Thymus (tissue), 11 donors: ENCODE measurements at regions not wholly inside any gene's neighbourhood (a gene's known extent, or its start where the extent isn't known, plus 50 kb on each side); places are given as distances from the start of the nearest gene placed in this dataset.
A peak's percentile ranks its signal among the peaks of the same experiment; 100 is the strongest.

ENCODE experiments used
- DNase-seq, 9 donors: peaks; one replicate each; pipeline ENCODE4 v3.0.0-alpha.2; 2013; ENCODE audit warnings: low spot score in 9 of 9, low read depth in 6 of 9, missing footprints in 1 of 9
- H3K27ac ChIP-seq, 2 donors: one replicate each; pipeline ENCODE4 v1.5.1; 2013; ENCODE audit warnings: control low read depth in 1 of 2, low read depth in 1 of 2, low read length in 1 of 2, mild to moderate bottlenecking in 1 of 2, moderate library complexity in 1 of 2
- H3K27me3 ChIP-seq, 2 donors: one replicate each; pipeline ENCODE4 v1.5.1; 2013; ENCODE audit warnings: low read length in 1 of 2; ENCODE audit not compliant: control insufficient read depth in 2 of 2, insufficient read depth in 1 of 2
- H3K36me3 ChIP-seq, 2 donors: one replicate each; pipeline ENCODE4 v1.5.1; 2013; ENCODE audit warnings: low read length in 1 of 2, mild to moderate bottlenecking in 1 of 2, moderate library complexity in 1 of 2; ENCODE audit not compliant: control insufficient read depth in 2 of 2, insufficient read depth in 2 of 2
- H3K4me1 ChIP-seq, 2 donors: one replicate each; pipeline ENCODE4 v1.5.1; 2013; ENCODE audit warnings: low read length in 2 of 2; ENCODE audit not compliant: control insufficient read depth in 2 of 2, insufficient read depth in 2 of 2
- H3K4me3 ChIP-seq, 2 donors: one replicate each; pipeline ENCODE4 v1.5.1; 2013; ENCODE audit warnings: low read length in 2 of 2, control low read depth in 1 of 2, mild to moderate bottlenecking in 1 of 2
- H3K9me3 ChIP-seq, 2 donors: one replicate each; pipeline ENCODE4 v1.5.1; 2013; ENCODE audit warnings: low read length in 1 of 2, mild to moderate bottlenecking in 1 of 2; ENCODE audit not compliant: control insufficient read depth in 2 of 2, insufficient read depth in 1 of 2
- WGBS: extraction: QIAGEN DNeasy Blood & Tissue Kit; methylation state at CpG from one replicate; pipeline ENCODE4 v1.1.7; 2013; 5-methylcytosine and 5-hydroxymethylcytosine counted together
- donor health status: healthy.

GRCh38 chr9:129458663-129459546 is 162.0 kb downstream of the C9orf50 start:
- no peaks in the 10 kb centered on the region for H3K9me3 ChIP-seq
- WGBS = 11% methylated on average over 29 of the region's 29 CpGs
- peaks cover 0 to 8% of the 10 kb centered on the region in 2 donors for H3K27me3 ChIP-seq
- DNase-seq = peak in 4 of 9 donors; percentile 60 to 81 (median 62)
- peak overlapping the region; percentile 8 to 58 for H3K4me3 ChIP-seq
- peaks cover 42 to 56% of the 10 kb centered on the region in 2 donors for H3K4me1 ChIP-seq
- H3K36me3 ChIP-seq = no peaks in the 10 kb centered on the region
- peak overlapping the region; percentile 84 to 85 for H3K27ac ChIP-seq

GRCh38 chr9:129458155-129458661 is 162.7 kb downstream of the C9orf50 start:
- Histone ChIP-seq H3K27me3 (peaks cover 0 to 6% of the 10 kb centered on the region in 2 donors), H3K9me3 (no peaks in the 10 kb centered on the region), H3K4me3 (no peak overlapping the region), H3K27ac (peak overlapping the region; percentile 84 to 86), H3K4me1 (peaks cover 42 to 56% of the 10 kb centered on the region in 2 donors), H3K36me3 (no peaks in the 10 kb centered on the region)
- DNase-seq = peak in 4 of 9 donors; percentile 70 to 90 (median 73)
- 13% methylated on average over 14 of the region's 14 CpGs for WGBS

GRCh38 chr9:129457325-129457779 is 163.5 kb downstream of the C9orf50 start:
- Histone ChIP-seq H3K27me3 (peaks cover 0 to 6% of the 10 kb centered on the region in 2 donors), H3K4me3 (no peak overlapping the region), H3K9me3 (no peaks in the 10 kb centered on the region), H3K36me3 (no peaks in the 10 kb centered on the region), H3K4me1 (peaks cover 42 to 56% of the 10 kb centered on the region in 2 donors), H3K27ac (no peak overlapping the region)
- no peak for DNase-seq
- 97% methylated on average over 6 of the region's 6 CpGs for WGBS

- H3K4me3 ChIP-seq = no peak overlapping the region
- WGBS = 95% methylated on average over 3 of the region's 3 CpGs
- DNase-seq = no peak
- no peaks in the 10 kb centered on the region for H3K9me3 ChIP-seq
- H3K27ac ChIP-seq = no peak overlapping the region
- peaks cover 42 to 56% of the 10 kb centered on the region in 2 donors for H3K4me1 ChIP-seq
- H3K27me3 ChIP-seq = peaks cover 0 to 6% of the 10 kb centered on the region in 2 donors
- H3K36me3 ChIP-seq = no peaks in the 10 kb centered on the region
These were observed 164.2 kb downstream of the C9orf50 start for GRCh38 chr9:129456549-129457324.

- Histone ChIP-seq H3K4me1 (peaks cover 35 to 44% of the 10 kb centered on the region in 2 donors), H3K27me3 (no peaks in the 10 kb centered on the region), H3K9me3 (peaks cover 0 to 3% of the 10 kb centered on the region in 2 donors), H3K36me3 (no peaks in the 10 kb centered on the region), H3K4me3 (no peak overlapping the region), H3K27ac (peak overlapping the region in 1 of 2 donors; percentile 26)
- 92% methylated on average over 20 of the region's 20 CpGs for WGBS
- DNase-seq = no peak
These were observed 165.5 kb downstream of the C9orf50 start for GRCh38 chr9:129455151-129455995.

DNA sequence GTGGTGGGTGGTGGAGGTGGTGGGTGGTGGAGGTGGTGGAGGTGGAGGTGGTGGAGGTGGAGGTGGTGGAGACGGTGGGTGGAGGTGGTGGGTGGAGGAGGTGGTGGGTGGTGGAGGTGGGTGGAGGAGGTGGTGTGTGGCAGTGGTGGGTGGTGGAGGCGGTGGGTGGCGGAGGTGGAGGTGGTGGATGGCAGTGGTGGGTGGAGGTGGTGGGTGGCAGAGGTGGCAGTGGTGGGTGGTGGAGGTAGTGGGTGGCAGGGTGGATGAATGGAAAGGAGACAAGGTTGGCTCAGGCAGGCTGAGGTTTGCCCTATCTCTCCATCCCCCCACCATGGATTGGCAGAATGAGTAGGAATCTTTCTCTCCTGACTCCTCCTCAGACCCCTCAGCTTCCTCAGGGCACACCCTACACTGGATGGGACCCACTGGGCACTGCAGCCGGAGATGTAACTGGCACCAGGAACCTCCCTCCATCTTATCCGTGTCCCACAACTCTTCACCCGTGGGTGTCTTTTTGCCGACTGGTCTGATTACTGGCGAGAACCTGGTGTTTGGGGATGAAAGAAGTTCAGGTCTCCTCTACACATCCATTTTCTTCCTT is 166.3 kb downstream of the C9orf50 start:
- H3K27ac ChIP-seq = no peak overlapping the region
- H3K4me1 ChIP-seq = peaks cover 31 to 39% of the 10 kb centered on the region in 2 donors
- H3K27me3 ChIP-seq = no peaks in the 10 kb centered on the region
- H3K4me3 ChIP-seq = no peak overlapping the region
- DNase-seq = no peak
- no peaks in the 10 kb centered on the region for H3K36me3 ChIP-seq
- H3K9me3 ChIP-seq = peaks cover 0 to 3% of the 10 kb centered on the region in 2 donors
- WGBS = 92% methylated on average over 8 of the region's 8 CpGs

DNA sequence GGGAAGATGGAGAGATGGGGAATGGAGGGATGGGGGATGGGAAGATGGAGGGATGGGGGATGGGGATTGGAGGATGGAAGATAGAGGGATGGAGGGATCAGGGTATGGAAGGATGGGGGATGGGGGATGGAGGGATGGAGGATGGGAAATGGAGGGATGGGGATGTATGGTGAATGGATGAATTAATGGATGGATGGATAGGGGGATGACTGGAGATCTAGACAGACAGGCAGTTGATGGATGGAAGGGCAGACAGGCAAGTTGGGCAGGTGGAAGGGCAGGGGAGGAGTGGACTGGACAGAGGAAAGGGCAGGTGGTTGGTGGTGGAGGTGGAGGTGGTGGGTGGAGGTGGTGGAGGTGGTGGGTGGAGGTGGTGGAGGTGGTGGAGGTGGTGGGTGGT is 167.2 kb downstream of the C9orf50 start:
- DNase-seq = no peak
- Histone ChIP-seq H3K27me3 (no peaks in the 10 kb centered on the region), H3K4me3 (no peak overlapping the region), H3K4me1 (peaks cover 23 to 30% of the 10 kb centered on the region in 2 donors), H3K9me3 (peaks cover 0 to 3% of the 10 kb centered on the region in 2 donors), H3K36me3 (no peaks in the 10 kb centered on the region), H3K27ac (no peak overlapping the region)

DNA sequence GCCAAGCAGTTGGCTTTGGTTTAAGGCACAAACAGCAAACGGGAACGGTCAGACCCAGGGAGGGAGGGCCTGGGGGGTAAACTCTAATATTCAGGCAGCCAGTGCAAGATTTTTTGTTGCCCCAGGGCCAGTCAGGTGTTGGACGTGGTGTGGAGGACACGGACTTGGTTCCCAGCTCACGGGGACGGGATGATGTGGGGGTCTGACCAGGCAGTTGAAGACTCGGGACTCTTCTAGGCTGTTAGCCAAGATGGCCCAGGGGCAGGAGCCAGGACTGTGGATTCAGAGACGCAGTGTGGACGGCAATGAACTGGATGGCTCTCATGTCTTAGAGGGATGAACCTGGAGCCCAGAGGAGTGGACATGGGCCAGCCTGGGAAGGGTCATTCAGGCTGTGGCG is 169.2 kb downstream of the C9orf50 start:
- H3K27me3 ChIP-seq = no peaks in the 10 kb centered on the region
- H3K36me3 ChIP-seq = no peaks in the 10 kb centered on the region
- peaks cover 0 to 6% of the 10 kb centered on the region in 2 donors for H3K9me3 ChIP-seq
- WGBS = 94% methylated on average over 10 of the region's 10 CpGs
- no peak for DNase-seq
- no peak overlapping the region for H3K4me3 ChIP-seq
- H3K27ac ChIP-seq = no peak overlapping the region
- peaks cover 12 to 16% of the 10 kb centered on the region in 2 donors for H3K4me1 ChIP-seq
